ENCODE measurements at regions not wholly inside any gene's neighbourhood (a gene's known extent, or its start where the extent isn't known, plus 50 kb on each side); places are given as distances from the start of the nearest gene placed in this dataset.
"Not testable (repeated sequence)": the region's sequence is repeated elsewhere in the genome, so short reads cannot be mapped to it uniquely, and the experiment has no call there.

- DNase-seq, result no peak
Observed at GRCh38 chr3:44146073-44146472, 95.6 kb upstream of the TOPAZ1 start.

- no peak for DNase-seq
Observed at GRCh38 chr3:44159696-44160300, 81.9 kb upstream of the TOPAZ1 start.

GRCh38 chr3:44160818-44161217 is 80.9 kb upstream of the TOPAZ1 start:
- no peak for DNase-seq

- DNase-seq, result no peak
Observed at GRCh38 chr3:44171891-44172290, 69.8 kb upstream of the TOPAZ1 start.

- DNase-seq, result not testable (repeated sequence)
Observed at GRCh38 chr3:44172701-44173100, 69.0 kb upstream of the TOPAZ1 start.

GRCh38 chr3:44173263-44173662 is 68.4 kb upstream of the TOPAZ1 start:
- DNase-seq, result no peak

- DNase-seq, result no peak
Observed at GRCh38 chr3:44175070-44175469, 66.6 kb upstream of the TOPAZ1 start.

- no peak for DNase-seq
Observed at GRCh38 chr3:44179246-44179645, 62.4 kb upstream of the TOPAZ1 start.

- no peak for DNase-seq
Observed at GRCh38 chr3:44184319-44184953, 57.2 kb upstream of the TOPAZ1 start.

- no peak for DNase-seq
Observed at GRCh38 chr3:44185396-44185915, 56.2 kb upstream of the TOPAZ1 start.

- DNase-seq, result no peak
Observed at GRCh38 chr3:44186111-44186672, 55.5 kb upstream of the TOPAZ1 start.

- no peak for DNase-seq
Observed at GRCh38 chr3:44186712-44187111, 55.0 kb upstream of the TOPAZ1 start.
